SU-DHL-6 (cell line): ENCODE measurements at regions not wholly inside any gene's neighbourhood (a gene's known extent, or its start where the extent isn't known, plus 50 kb on each side); places are given as distances from the start of the nearest gene placed in this dataset.

Source experiments
- H2AFZ ChIP-seq: fragments of 200-600 bp; sonication (generic); 2 replicates; pipeline ENCODE4 v1.6.1; 2014; ENCODE audit warnings: low read depth, mild to moderate bottlenecking, moderate library complexity, mixed read lengths, antibody characterized with exemption, low read length; ENCODE audit not compliant: severe bottlenecking
- H3F3A ChIP-seq: fragments of 200-600 bp; shearing (Covaris generic); 2 replicates; pipeline ENCODE4 v1.6.0; 2016; ENCODE audit warnings: antibody characterized with exemption, mild to moderate bottlenecking; ENCODE audit not compliant: insufficient read depth
- H3K27ac ChIP-seq: fragments of 200-600 bp; sonication (generic); 2 replicates; pipeline ENCODE4 v1.5.1; 2016; ENCODE audit warnings: low read depth, mild to moderate bottlenecking, low read length, moderate library complexity, mixed read lengths
- H3K27me3 ChIP-seq: fragments of 200-600 bp; sonication (generic), shearing (Covaris generic); 2 replicates; pipeline ENCODE4 v1.6.0; 2014; ENCODE audit warnings: mild to moderate bottlenecking, low read length
- H3K36me3 ChIP-seq: fragments of 200-600 bp; sonication (generic); 2 replicates; pipeline ENCODE4 v1.6.1; 2014; ENCODE audit warnings: mild to moderate bottlenecking, low read length, mixed read lengths
- H3K4me2 ChIP-seq: fragments of 300-600, 200-600 bp; shearing (Covaris generic), sonication (generic); 2 replicates; pipeline ENCODE4 v1.6.0; 2014; ENCODE audit warnings: low read length, low read depth, mild to moderate bottlenecking; ENCODE audit not compliant: poor library complexity, severe bottlenecking
- H3K4me3 ChIP-seq: fragments of 200-600 bp; sonication (generic); 2 replicates; pipeline ENCODE4 v1.5.1; 2014; ENCODE audit warnings: antibody characterized with exemption, low read length, mild to moderate bottlenecking, mixed read lengths; ENCODE audit not compliant: insufficient read depth, poor library complexity, severe bottlenecking
- H3K79me2 ChIP-seq: fragments of 200-600 bp; sonication (generic); 2 replicates; pipeline ENCODE4 v1.6.1; 2014; ENCODE audit warnings: mild to moderate bottlenecking, low read length, moderate library complexity; ENCODE audit not compliant: insufficient read depth
- H3K9ac ChIP-seq: fragments of 200-600 bp; sonication (generic); 2 replicates; pipeline ENCODE4 v1.7.0; 2014; ENCODE audit warnings: mild to moderate bottlenecking, low read length
- H3K9me2 ChIP-seq: fragments of 200-600 bp; sonication (generic); replicated peaks from 2 replicates; pipeline ENCODE4 v1.6.1; 2014; ENCODE audit warnings: low read length; ENCODE audit not compliant: insufficient read depth
- H3K9me3 ChIP-seq: fragments of 200-600 bp; sonication (generic); 2 replicates; pipeline ENCODE4 v1.6.1; 2014; ENCODE audit warnings: low read length, mixed read lengths; ENCODE audit not compliant: insufficient read depth
- H4K20me1 ChIP-seq: fragments of 200-600 bp; sonication (generic); 2 replicates; pipeline ENCODE4 v1.6.1; 2014; ENCODE audit warnings: low read depth, mild to moderate bottlenecking, antibody characterized with exemption, low read length, moderate library complexity, mixed read lengths
- CTCF ChIP-seq: fragments of 200-600 bp; sonication (generic); IDR thresholded peaks from one replicate; pipeline ENCODE4 v1.5.1; 2017; ENCODE audit warnings: antibody characterized with exemption, mild to moderate bottlenecking, low read length, moderate library complexity; ENCODE audit not compliant: insufficient read depth, poor library complexity, severe bottlenecking
- EZH2phosphoT487 ChIP-seq: fragments of 200-600 bp; sonication (generic), shearing (Covaris generic); conservative IDR thresholded peaks from 2 replicates; pipeline ENCODE4 v1.6.1; 2018; ENCODE audit warnings: mild to moderate bottlenecking, antibody characterized with exemption, low read length, moderate library complexity, mixed read lengths

- TF ChIP-seq EZH2phosphoT487, result no peak
- Histone ChIP-seq H3K9ac (no peak overlapping the region), H3K4me3 (no peak overlapping the region), H3K79me2 (no peaks in the 10 kb centered on the region), H3K9me2 (no peaks in the 10 kb centered on the region), H2AFZ (no peak overlapping the region), H3F3A (no peaks in the 10 kb centered on the region), H3K36me3 (no peaks in the 10 kb centered on the region), H3K27me3 (no peaks in the 10 kb centered on the region), H3K27ac (no peak overlapping the region), H3K9me3 (no peaks in the 10 kb centered on the region), H3K4me2 (no peak overlapping the region), H4K20me1 (no peaks in the 10 kb centered on the region)
Measured at GRCh38 chr2:161017780-161018470, 142.3 kb upstream of the TANK start.

GRCh38 chr2:161019311-161019710 lies 140.9 kb upstream of the TANK start:
- Histone ChIP-seq H3K9ac (no peak overlapping the region), H3F3A (no peaks in the 10 kb centered on the region), H3K79me2 (no peaks in the 10 kb centered on the region), H4K20me1 (no peaks in the 10 kb centered on the region), H3K36me3 (no peaks in the 10 kb centered on the region), H2AFZ (no peak overlapping the region), H3K4me3 (no peak overlapping the region), H3K27ac (no peak overlapping the region), H3K9me3 (no peaks in the 10 kb centered on the region), H3K4me2 (no peak overlapping the region), H3K27me3 (no peaks in the 10 kb centered on the region), H3K9me2 (no peaks in the 10 kb centered on the region)
- TF ChIP-seq CTCF, result no peak

- Histone ChIP-seq H3K36me3 (no peaks in the 10 kb centered on the region), H3K4me3 (no peak overlapping the region), H3K9me3 (no peaks in the 10 kb centered on the region), H3K9me2 (no peaks in the 10 kb centered on the region), H3K27me3 (no peaks in the 10 kb centered on the region), H4K20me1 (no peaks in the 10 kb centered on the region), H3F3A (no peaks in the 10 kb centered on the region), H3K9ac (no peak overlapping the region), H3K79me2 (no peaks in the 10 kb centered on the region), H3K4me2 (no peak overlapping the region), H3K27ac (no peak overlapping the region), H2AFZ (no peak overlapping the region)
- TF ChIP-seq EZH2phosphoT487 (no peak), CTCF (no peak)
Measured at GRCh38 chr2:161020437-161020836, 139.8 kb upstream of the TANK start.

GRCh38 chr2:161028581-161028980 lies 131.6 kb upstream of the TANK start:
- Histone ChIP-seq H3K36me3 (no peaks in the 10 kb centered on the region), H4K20me1 (no peaks in the 10 kb centered on the region), H3K9ac (no peak overlapping the region), H3K9me2 (no peaks in the 10 kb centered on the region), H3K9me3 (no peaks in the 10 kb centered on the region), H2AFZ (no peak overlapping the region), H3K27ac (no peak overlapping the region), H3K79me2 (no peaks in the 10 kb centered on the region), H3K4me3 (no peak overlapping the region), H3K27me3 (no peaks in the 10 kb centered on the region), H3K4me2 (no peak overlapping the region), H3F3A (no peaks in the 10 kb centered on the region)
- TF ChIP-seq EZH2phosphoT487, result no peak
- TF ChIP-seq CTCF, result no peak
